HG02981 (cell line): ENCODE measurements at regions not wholly inside any gene's neighbourhood (a gene's known extent, or its start where the extent isn't known, plus 50 kb on each side); places are given as distances from the start of the nearest gene placed in this dataset.
"Not testable (repeated sequence)": the region's sequence is repeated elsewhere in the genome, so short reads cannot be mapped to it uniquely, and the experiment has no call there.

ENCODE experiments used
- ATAC-seq: cut with Tn5 transposase; IDR thresholded peaks from one replicate; pipeline ENCODE4 v1.9.1; 2021; ENCODE audit warnings: mild to moderate bottlenecking, moderate library complexity; ENCODE audit not compliant: unreplicated experiment

- ATAC-seq = not testable (repeated sequence)
These were observed 304.2 kb upstream of the DPP6 start for GRCh38 chr7:153747969-153748368.

- not testable (repeated sequence) for ATAC-seq
These were observed 303.3 kb upstream of the DPP6 start for GRCh38 chr7:153748885-153749284.

- not testable (repeated sequence) for ATAC-seq
These were observed 286.3 kb upstream of the DPP6 start for GRCh38 chr7:153765869-153766268.

- ATAC-seq = not testable (repeated sequence)
These were observed 285.3 kb upstream of the DPP6 start for GRCh38 chr7:153766926-153767325.

- no peak for ATAC-seq
These were observed 279.2 kb upstream of the DPP6 start for GRCh38 chr7:153772966-153773365.

GRCh38 chr7:153776940-153777339, 275.3 kb upstream of the DPP6 start:
- not testable (repeated sequence) for ATAC-seq

- not testable (repeated sequence) for ATAC-seq
These were observed 254.8 kb upstream of the DPP6 start for GRCh38 chr7:153797363-153797762.

GRCh38 chr7:153808117-153808516, 244.1 kb upstream of the DPP6 start:
- no peak for ATAC-seq

- no peak for ATAC-seq
These were observed 222.7 kb upstream of the DPP6 start for GRCh38 chr7:153829525-153829924.

- ATAC-seq = no peak
These were observed 220.0 kb upstream of the DPP6 start for GRCh38 chr7:153832160-153832559.

GRCh38 chr7:153835103-153835502, 217.1 kb upstream of the DPP6 start:
- ATAC-seq = no peak

GRCh38 chr7:153835712-153836265, 216.4 kb upstream of the DPP6 start:
- no peak for ATAC-seq

- no peak for ATAC-seq
These were observed 213.6 kb upstream of the DPP6 start for GRCh38 chr7:153838591-153838990.

- ATAC-seq = no peak
These were observed 211.3 kb upstream of the DPP6 start for GRCh38 chr7:153840861-153841260.

GRCh38 chr7:153847828-153848227, 204.4 kb upstream of the DPP6 start:
- ATAC-seq = no peak

- ATAC-seq = no peak
These were observed 199.9 kb upstream of the DPP6 start for GRCh38 chr7:153852261-153852660.

- ATAC-seq = no peak
These were observed 193.8 kb upstream of the DPP6 start for GRCh38 chr7:153858355-153858754.

GRCh38 chr7:153859239-153859638, 193.0 kb upstream of the DPP6 start:
- no peak for ATAC-seq

- no peak for ATAC-seq
These were observed 165.4 kb upstream of the DPP6 start for GRCh38 chr7:153886506-153887441.

- no peak for ATAC-seq
These were observed 164.2 kb upstream of the DPP6 start for GRCh38 chr7:153887749-153888569.

- no peak for ATAC-seq
These were observed 160.2 kb upstream of the DPP6 start for GRCh38 chr7:153891990-153892389.
